Osteoblast (primary cell): ENCODE measurements at regions not wholly inside any gene's neighbourhood (a gene's known extent, or its start where the extent isn't known, plus 50 kb on each side); places are given as distances from the start of the nearest gene placed in this dataset.

Source experiments
- DNase-seq: peaks from one replicate; pipeline ENCODE4 v3.0.0; 2011; ENCODE audit warnings: low spot score, mixed read lengths; ENCODE audit not compliant: insufficient read length; ENCODE audit errors: missing footprints
- H2AFZ ChIP-seq: 2 replicates; pipeline ENCODE4 v1.6.0; 2011; ENCODE audit warnings: mild to moderate bottlenecking, low read length
- H3K27ac ChIP-seq: 2 replicates; pipeline ENCODE4 v1.5.1; 2011; ENCODE audit warnings: mild to moderate bottlenecking, low read depth, low read length, moderate library complexity
- H3K27me3 ChIP-seq: 2 replicates; pipeline ENCODE4 v1.6.0; 2012; ENCODE audit warnings: mild to moderate bottlenecking, control low read depth, inconsistent platforms, low read length, moderate library complexity; ENCODE audit not compliant: insufficient read depth
- H3K36me3 ChIP-seq: 2 replicates; pipeline ENCODE4 v1.5.1; 2011; ENCODE audit warnings: mild to moderate bottlenecking, low read length, control low read depth, moderate library complexity; ENCODE audit not compliant: insufficient read depth
- H3K4me1 ChIP-seq: 2 replicates; pipeline ENCODE4 v1.5.1; 2011; ENCODE audit warnings: mild to moderate bottlenecking, low read length, control low read depth, moderate library complexity; ENCODE audit not compliant: insufficient read depth
- H3K4me2 ChIP-seq: 2 replicates; pipeline ENCODE4 v1.6.0; 2011; ENCODE audit warnings: mild to moderate bottlenecking, low read length; ENCODE audit not compliant: insufficient read depth
- H3K4me3 ChIP-seq: fragments of 200-600 bp; sonication (generic); 3 replicates; pipeline ENCODE4 v1.5.1; 2012; ENCODE audit warnings: mild to moderate bottlenecking, low read length, inconsistent platforms; ENCODE audit not compliant: insufficient read depth
- H3K79me2 ChIP-seq: 2 replicates; pipeline ENCODE4 v1.6.0; 2012; ENCODE audit warnings: mild to moderate bottlenecking, low read length, control low read depth, inconsistent platforms; ENCODE audit not compliant: insufficient read depth
- H3K9me3 ChIP-seq: 2 replicates; pipeline ENCODE4 v1.5.1; 2011; ENCODE audit warnings: low read depth, low read length, control low read depth
- H4K20me1 ChIP-seq: 2 replicates; pipeline ENCODE4 v1.6.0; 2012; ENCODE audit warnings: mild to moderate bottlenecking, low read length, control low read depth; ENCODE audit not compliant: insufficient read depth
- TF ChIP-seq, protein P1 (sequence below): IDR thresholded peaks from 2 replicates; pipeline ENCODE4 v1.5.1; 2011; ENCODE audit warnings: mild to moderate bottlenecking, low read depth, low read length, moderate library complexity; ENCODE audit errors: extremely low read depth

DNA sequence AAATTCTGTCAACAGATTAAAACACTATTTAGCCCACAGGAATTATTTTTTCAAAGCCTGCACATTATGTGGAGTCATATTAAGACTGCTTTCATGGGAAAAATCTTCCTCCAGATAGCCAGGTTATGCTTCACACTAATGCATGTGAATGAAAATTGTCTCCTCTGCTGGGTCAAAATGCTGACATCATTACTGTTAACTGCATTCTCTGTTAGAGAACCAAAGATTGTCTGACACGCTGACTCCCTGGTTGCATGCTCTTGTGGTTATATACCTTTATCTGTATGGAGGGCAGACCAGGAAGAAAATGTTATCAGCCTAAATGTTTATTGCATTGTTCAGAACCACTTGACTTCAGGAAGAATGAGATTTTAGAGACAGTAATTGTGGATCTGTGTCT is 432.2 kb upstream of the MDGA2 start:
- Histone ChIP-seq H3K79me2 (no peaks in the 10 kb centered on the region), H3K4me3 (no peak overlapping the region), H3K36me3 (no peaks in the 10 kb centered on the region), H3K27me3 (no peaks in the 10 kb centered on the region), H3K27ac (no peak overlapping the region), H3K4me1 (no peaks in the 10 kb centered on the region), H4K20me1 (no peaks in the 10 kb centered on the region), H3K4me2 (no peak overlapping the region), H2AFZ (no peak overlapping the region), H3K9me3 (no peaks in the 10 kb centered on the region)
- no peak for DNase-seq
- TF ChIP-seq, protein P1, sequence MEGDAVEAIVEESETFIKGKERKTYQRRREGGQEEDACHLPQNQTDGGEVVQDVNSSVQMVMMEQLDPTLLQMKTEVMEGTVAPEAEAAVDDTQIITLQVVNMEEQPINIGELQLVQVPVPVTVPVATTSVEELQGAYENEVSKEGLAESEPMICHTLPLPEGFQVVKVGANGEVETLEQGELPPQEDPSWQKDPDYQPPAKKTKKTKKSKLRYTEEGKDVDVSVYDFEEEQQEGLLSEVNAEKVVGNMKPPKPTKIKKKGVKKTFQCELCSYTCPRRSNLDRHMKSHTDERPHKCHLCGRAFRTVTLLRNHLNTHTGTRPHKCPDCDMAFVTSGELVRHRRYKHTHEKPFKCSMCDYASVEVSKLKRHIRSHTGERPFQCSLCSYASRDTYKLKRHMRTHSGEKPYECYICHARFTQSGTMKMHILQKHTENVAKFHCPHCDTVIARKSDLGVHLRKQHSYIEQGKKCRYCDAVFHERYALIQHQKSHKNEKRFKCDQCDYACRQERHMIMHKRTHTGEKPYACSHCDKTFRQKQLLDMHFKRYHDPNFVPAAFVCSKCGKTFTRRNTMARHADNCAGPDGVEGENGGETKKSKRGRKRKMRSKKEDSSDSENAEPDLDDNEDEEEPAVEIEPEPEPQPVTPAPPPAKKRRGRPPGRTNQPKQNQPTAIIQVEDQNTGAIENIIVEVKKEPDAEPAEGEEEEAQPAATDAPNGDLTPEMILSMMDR: no peak

DNA sequence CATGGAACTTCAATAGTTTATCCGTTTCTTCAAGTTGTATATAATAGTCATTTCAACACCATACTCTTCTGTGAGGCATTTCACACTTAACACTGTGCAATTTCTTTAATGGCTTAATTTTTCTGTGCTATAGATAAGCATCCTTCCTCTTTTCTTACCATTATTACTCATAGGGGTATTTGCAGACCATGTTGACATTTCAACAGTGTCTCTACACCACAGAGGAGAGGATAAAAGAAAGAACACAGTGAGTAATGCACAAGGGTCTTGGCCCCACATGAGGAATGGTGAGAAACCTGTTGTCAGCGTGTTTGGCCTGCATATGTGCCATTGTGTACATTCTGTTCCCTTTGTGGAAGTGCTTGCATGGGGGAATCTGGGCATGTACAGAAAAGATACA is 421.5 kb upstream of the MDGA2 start:
- Histone ChIP-seq H3K36me3 (no peaks in the 10 kb centered on the region), H3K27ac (no peak overlapping the region), H3K79me2 (no peaks in the 10 kb centered on the region), H4K20me1 (no peaks in the 10 kb centered on the region), H3K27me3 (no peaks in the 10 kb centered on the region), H3K4me1 (no peaks in the 10 kb centered on the region), H3K4me2 (no peak overlapping the region), H2AFZ (no peak overlapping the region), H3K9me3 (no peaks in the 10 kb centered on the region), H3K4me3 (no peak overlapping the region)
- TF ChIP-seq, protein P1: no peak
- no peak for DNase-seq

DNA sequence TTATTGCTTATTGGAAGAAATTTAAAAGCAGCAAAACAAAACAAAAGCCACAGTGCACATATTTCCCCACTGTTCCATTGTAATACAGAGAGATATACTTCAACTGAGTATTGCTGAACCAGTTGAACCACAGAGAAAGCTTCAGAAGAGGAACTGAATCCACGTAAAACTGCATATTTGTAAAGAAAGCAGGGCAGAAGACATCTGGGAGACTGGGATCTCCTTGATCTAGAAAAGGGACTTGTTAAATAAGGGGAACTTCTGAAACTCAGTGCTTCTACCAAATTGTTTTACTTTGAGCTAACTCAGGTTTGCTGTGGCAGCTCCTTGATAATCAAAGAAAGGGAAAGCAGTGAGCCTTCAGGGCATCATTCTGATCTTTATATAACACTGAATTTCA is 411.1 kb upstream of the MDGA2 start:
- Histone ChIP-seq H3K4me2 (no peak overlapping the region), H3K4me3 (no peak overlapping the region), H4K20me1 (no peaks in the 10 kb centered on the region), H3K27ac (no peak overlapping the region), H3K4me1 (no peaks in the 10 kb centered on the region), H3K79me2 (no peaks in the 10 kb centered on the region), H2AFZ (no peak overlapping the region), H3K27me3 (no peaks in the 10 kb centered on the region), H3K36me3 (no peaks in the 10 kb centered on the region), H3K9me3 (peaks cover 4% of the 10 kb centered on the region)
- no peak for DNase-seq
- TF ChIP-seq, protein P1: no peak

DNA sequence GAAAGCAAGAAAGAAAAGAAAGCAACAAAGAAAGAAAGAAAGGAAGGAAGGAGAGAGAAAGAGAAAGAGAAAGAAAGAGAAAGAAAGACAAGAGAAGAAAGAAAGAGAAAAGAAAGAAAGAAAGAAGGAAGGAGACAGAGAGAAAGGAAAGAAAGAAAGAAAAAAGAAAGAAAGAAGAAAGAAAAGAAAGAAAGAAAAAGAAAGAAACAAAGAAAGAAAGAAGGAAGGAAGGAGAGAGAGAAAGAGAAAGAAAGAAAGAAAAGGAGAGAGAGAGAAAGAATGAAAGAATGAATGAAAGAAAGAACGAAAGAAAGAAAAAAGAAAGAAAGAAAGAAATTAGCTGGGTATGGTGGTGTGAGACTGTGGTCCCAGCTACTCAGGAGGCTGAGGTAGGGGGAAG is 400.1 kb upstream of the MDGA2 start:
- Histone ChIP-seq H3K9me3 (no peaks in the 10 kb centered on the region), H2AFZ (no peak overlapping the region), H3K79me2 (no peaks in the 10 kb centered on the region), H3K4me1 (no peaks in the 10 kb centered on the region), H3K36me3 (no peaks in the 10 kb centered on the region), H4K20me1 (no peaks in the 10 kb centered on the region), H3K27ac (no peak overlapping the region), H3K27me3 (no peaks in the 10 kb centered on the region), H3K4me3 (no peak overlapping the region), H3K4me2 (no peak overlapping the region)
- TF ChIP-seq, protein P1: no peak
- no peak for DNase-seq
